ENCODE measurements at regions not wholly inside any gene's neighbourhood (a gene's known extent, or its start where the extent isn't known, plus 50 kb on each side); places are given as distances from the start of the nearest gene placed in this dataset.

DNA sequence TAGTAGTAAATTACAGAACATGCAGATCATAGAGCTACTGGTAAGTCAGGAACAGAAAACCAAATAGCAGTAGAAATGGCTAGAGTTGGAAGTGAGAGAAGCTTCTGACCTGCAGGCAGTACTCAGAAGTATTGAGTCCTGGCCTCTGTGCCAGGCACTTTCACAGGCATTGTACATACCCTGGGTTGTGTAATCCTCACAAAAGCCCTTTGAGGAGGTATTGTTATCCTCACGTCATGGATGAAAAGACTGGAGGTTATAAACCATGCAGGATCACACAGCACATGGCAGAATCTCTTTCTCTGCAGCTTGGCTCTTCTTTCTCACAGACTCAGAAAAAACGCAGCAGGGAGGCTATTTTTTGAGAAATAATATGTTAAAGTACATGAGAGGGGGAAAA, 789.3 kb upstream of the FAM98A start:
- TF ChIP-seq CTCF (conservative IDR thresholded peaks at IDR 0.05) = no peak

DNA sequence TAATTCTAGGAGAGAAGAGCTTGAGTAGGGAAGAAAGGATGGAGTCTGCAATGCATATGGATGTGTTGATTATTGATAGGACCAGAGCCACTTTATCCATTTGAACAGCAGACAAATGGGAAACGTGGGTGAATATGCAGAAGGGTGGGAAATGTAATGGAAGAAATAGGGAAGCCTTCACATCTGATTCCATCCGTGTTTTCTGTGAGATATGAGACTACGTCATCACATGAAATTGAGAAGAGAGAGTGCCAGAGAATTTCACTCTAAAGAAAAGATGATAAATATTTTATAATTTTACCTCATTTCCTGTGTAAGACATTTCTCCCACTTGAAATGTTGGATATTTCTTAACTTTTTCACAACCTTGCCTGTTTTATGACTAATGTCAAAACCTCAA, 788.4 kb upstream of the FAM98A start:
- TF ChIP-seq CTCF (conservative IDR thresholded peaks at IDR 0.05) = no peak
- no peak overlapping the region for H3K27ac ChIP-seq

More for the DNA sequence above, 789.3 kb upstream of the FAM98A start:
- no peak overlapping the region for H3K27ac ChIP-seq

DNA sequence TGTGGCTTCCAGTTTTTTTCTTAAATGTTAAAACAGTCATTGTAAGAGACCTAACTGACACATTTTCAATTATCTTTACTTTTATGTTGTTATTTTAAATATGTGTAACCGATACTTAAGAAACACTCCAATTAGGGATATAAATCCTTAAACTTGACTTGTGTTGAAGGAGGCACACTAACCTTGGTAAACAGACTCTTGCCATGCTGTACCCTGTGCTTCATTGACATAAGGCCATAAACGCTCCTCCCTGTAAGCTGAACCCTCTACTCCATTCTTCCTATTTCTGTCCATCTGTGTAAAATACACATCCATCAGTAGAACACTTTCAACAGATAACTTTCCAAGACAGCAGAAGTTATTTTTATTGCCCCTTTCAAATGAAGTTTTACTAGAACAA, 780.5 kb upstream of the FAM98A start:
- no peak overlapping the region for H3K27ac ChIP-seq
- no peak for TF ChIP-seq CTCF (conservative IDR thresholded peaks at IDR 0.05)

GRCh38 chr2:34373586-34374233, 774.6 kb upstream of the FAM98A start:
- no peak overlapping the region for H3K27ac ChIP-seq
- TF ChIP-seq CTCF (conservative IDR thresholded peaks at IDR 0.05) = no peak

DNA sequence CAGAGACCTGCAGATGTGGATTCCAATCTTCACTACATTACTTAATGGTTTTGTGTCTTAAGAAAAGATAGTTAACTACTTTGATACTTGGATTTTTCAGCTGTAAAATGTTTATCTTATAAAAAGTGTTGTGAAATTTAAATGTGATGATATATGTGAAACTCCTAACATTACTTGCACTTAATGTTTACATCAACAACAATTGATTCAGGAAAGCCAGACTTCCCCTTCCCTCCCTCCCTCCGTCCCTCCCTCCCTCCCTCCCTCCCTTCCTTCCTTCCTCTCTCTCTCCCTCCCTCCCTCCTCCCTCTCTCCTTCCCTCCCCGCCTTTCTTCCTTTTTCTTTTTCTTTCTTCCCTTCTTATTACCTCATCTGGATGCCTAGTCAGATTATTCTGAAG, 773.9 kb upstream of the FAM98A start:
- no peak for TF ChIP-seq CTCF (conservative IDR thresholded peaks at IDR 0.05)

GRCh38 chr2:34371711-34372110, 772.6 kb upstream of the FAM98A start:
- no peak for TF ChIP-seq CTCF (conservative IDR thresholded peaks at IDR 0.05)
- no peak overlapping the region for H3K27ac ChIP-seq

More for the DNA sequence above, 773.9 kb upstream of the FAM98A start:
- H3K27ac ChIP-seq = no peak overlapping the region

DNA sequence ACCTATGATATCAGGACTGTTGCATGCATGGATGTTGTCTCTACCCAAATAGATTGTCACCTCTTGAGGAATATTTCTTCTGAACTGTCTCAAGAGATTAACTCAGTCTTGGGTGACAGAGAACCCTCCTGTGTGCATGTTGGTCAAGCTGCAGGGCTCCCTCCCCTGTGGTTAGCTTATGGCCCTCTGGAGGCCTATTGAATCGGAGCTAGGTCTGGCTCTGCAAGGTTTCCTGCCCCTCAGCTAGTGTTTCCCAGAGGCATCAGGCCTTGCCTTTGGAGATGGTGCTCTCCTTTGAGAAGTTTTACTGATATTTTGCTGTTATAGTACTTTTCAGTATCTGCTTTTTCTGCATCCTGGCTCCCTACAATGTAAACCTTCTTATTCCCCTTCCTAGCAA, 769.2 kb upstream of the FAM98A start:
- TF ChIP-seq CTCF (conservative IDR thresholded peaks at IDR 0.05) = no peak

More for the DNA sequence above, 769.2 kb upstream of the FAM98A start:
- no peak overlapping the region for H3K27ac ChIP-seq

All from VCaP (cell line).